GM19324 (cell line): ENCODE measurements at regions not wholly inside any gene's neighbourhood (a gene's known extent, or its start where the extent isn't known, plus 50 kb on each side); places are given as distances from the start of the nearest gene placed in this dataset.

Source experiments
- ATAC-seq: cut with Tn5 transposase; IDR thresholded peaks from one replicate; pipeline ENCODE4 v1.9.1; 2021; ENCODE audit warnings: mild to moderate bottlenecking, moderate library complexity; ENCODE audit not compliant: unreplicated experiment, low FRiP score

- no peak for ATAC-seq
Measured at GRCh38 chr7:41536873-41537665, 165.8 kb downstream of the INHBA start.

- ATAC-seq = no peak
Measured at GRCh38 chr7:41536122-41536872, 166.6 kb downstream of the INHBA start.

DNA sequence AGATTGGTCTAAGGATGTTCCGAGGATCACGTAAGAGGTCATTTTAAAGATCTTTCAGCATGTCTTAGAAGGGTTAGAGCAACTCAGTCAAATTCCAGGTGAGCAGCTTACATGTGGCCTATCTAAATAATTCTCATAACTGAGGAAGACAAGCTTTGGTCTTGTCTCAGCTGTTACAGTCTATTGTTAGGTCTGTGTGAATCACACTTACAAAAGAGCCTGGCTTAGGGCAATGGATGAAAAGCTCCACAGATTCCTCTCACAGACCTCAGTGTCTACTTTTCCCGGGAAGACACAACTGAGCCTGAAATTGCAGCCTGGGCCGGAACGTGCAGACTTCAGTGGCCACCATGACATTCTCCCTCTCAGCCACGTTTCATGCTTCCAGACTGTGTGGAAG, 173.1 kb downstream of the INHBA start:
- ATAC-seq = no peak

DNA sequence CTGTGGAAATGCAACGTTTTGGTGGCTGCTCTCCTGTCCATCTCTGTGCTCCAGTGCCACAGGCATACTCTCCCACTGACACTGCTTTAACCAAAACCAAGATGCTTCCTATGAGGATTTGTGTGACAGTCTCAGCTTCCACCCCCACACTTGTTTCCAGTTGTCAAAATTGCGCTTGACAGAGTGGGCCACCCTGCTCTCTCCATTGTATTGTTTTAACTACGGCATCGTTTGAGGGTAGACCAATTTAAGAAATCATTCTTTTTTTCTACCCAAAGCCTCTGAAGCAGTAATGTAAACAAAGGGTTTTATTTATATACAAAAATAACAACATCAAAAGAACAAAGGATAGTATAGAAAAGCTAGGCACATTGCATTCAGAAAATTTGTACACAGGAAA, 178.0 kb downstream of the INHBA start:
- ATAC-seq = no peak

- no peak for ATAC-seq
Measured at GRCh38 chr7:41520445-41520844, 182.4 kb downstream of the INHBA start.

DNA sequence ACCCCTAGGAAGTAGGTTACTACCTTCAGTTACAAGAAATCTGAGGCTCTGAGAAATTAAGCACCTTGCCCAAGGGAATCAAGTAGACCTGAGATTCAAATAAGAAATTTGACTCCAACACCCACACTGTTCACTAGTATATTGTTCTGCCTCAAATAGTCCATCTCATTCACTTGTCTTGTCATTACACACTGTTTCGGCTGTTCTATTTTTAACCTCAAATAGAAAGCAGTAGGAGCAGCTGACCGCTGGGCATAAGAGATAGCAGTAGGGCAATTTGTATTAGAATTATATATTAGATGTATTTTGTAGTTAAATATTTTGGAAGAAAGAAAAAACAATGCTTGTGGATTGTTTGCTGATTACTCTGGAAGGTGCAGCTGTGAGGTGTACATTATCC, 185.1 kb downstream of the INHBA start:
- ATAC-seq = no peak

- no peak for ATAC-seq
Measured at GRCh38 chr7:41508755-41509154, 194.1 kb downstream of the INHBA start.

DNA sequence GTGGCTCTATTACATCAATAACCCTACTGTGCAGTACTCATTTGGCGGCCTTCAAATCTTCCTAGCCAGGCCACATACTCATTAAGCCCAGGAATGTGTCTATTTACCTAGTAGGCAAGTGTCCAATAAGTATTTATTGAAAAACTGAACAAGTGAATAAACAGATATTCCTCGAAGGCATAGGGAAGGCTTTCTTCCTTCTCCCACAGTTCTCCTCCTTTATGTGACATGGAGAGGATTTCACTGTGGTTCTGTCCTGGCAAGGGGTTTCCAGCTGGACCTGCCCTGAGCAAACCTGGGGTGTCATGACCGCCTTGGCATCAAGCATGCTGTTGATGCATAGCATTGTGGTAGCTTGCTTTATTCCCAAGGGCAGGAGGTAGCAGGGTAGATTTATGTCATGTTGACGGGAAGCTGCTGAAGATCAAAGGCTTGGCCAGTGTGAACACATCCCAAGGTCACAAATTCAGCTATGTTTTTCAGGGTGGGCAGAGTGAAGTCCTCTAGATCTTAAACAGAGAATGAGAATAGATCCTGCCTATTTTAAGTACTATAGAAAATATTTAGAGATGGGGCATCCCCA, 195.1 kb downstream of the INHBA start:
- no peak for ATAC-seq

GRCh38 chr7:41504214-41504980, 198.5 kb downstream of the INHBA start:
- no peak for ATAC-seq

DNA sequence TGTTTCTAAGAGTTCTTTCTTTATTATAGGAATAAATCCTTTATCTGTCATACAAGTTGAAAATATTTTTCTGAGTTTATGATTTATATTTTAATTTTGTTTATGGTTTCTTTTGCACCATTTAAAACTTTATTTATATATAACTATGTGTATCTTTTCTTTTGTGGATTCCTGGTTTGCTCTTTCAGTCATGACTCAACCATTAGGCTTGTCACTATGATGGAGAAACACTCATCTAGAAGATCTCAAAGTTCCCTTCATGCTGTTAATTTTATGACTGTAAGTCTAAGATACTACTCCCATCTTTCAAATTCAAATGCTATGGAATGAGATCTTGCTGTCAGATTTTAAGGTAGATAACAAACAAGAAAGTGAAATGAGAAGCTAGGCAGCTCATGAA, 199.5 kb downstream of the INHBA start:
- ATAC-seq = no peak

DNA sequence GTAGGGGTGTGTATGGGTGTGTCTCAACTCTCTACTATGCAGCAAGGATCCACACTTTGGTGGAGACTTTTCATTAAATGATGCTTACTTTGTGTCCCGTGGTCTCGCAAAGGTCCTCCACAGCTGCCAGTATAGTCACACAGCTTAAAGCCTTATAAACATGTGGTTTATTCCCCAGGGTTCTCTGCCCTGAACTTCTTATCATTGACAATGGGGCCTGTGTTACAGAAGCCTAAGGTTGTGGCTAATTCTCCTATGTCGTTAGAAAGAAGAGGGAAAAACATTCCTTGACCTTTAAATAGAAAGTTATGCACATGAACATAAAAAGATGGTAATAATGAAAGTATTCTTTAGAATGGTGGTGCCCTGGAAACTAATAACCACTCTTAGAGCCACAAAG, 201.4 kb downstream of the INHBA start:
- no peak for ATAC-seq

DNA sequence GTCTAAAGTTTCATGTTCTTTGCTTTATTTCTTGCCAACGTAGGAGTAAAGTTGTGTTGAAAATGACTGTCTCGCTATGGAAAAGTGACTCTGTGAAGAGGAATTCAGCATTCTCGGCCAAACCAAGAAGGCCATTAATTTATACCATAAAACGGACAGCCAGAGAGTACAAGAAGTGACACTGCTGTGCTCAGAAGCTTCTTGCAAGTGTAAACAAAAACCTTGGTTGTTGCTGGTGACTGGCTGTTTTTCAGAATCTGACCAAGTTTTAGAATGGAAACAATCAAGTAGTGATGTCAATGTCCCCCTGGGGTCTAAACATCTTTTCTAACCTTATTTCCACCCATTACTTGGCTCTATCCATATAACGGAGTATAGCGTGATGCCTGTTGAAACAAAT, 201.9 kb downstream of the INHBA start:
- no peak for ATAC-seq

- no peak for ATAC-seq
Measured at GRCh38 chr7:41492603-41493002, 210.3 kb downstream of the INHBA start.

- no peak for ATAC-seq
Measured at GRCh38 chr7:41491883-41492471, 210.9 kb downstream of the INHBA start.

- no peak for ATAC-seq
Measured at GRCh38 chr7:41491308-41491707, 211.6 kb downstream of the INHBA start.

GRCh38 chr7:41489885-41490284, 213.0 kb downstream of the INHBA start:
- ATAC-seq = no peak

DNA sequence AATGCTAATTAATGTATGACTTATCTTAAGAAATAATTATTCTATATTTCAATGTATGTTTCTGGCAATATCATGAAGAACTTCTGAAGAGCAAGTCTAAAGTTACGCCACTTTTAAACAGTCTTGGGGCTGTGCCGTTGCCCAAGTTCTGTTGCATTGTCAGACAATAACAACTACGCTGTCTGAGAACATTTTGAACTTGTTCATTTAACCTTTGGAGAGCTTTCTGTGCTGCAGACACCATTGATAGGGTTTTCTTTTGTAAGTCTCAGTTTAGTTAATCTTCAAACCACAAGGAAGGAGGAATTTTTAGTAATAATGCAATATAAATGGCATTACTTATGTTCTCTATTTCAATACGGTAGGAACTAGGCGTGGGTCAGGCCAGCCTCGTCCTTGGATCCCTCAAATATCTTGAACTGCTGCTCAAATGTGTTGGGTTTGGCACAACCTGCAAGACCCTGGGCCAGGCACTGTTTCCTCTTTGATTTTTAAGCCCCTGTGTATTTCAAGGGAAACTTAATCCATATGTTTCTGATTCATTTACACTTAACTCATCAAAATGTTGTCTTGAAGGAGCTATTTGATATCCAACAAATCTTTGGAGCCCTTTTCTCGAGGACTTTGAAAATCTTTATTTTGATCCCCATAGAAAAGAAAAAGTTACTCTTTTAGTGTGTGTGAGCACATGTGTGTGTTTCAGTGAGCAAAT, 215.5 kb downstream of the INHBA start:
- ATAC-seq = no peak

GRCh38 chr7:41481353-41481752, 221.5 kb downstream of the INHBA start:
- no peak for ATAC-seq

GRCh38 chr7:41478187-41478586, 224.7 kb downstream of the INHBA start:
- ATAC-seq = no peak

DNA sequence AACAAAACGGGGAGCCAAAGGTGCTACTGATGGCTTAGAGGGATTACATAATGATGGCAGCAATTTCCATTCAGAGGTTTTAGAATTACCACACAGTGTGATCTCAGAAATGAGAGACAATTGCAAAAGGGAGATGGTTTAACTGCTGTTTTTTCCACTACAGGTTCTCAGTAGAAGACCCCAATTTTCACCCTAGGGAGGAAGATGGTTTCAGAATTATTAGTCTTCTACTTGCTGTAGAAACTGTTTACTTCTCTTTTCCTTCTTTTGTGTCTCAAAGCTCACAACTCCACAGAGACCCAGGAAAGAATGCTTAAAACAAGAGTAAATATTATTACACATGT, 226.5 kb downstream of the INHBA start:
- no peak for ATAC-seq
